Right lung (tissue), 2 donors: ENCODE measurements at regions not wholly inside any gene's neighbourhood (a gene's known extent, or its start where the extent isn't known, plus 50 kb on each side); places are given as distances from the start of the nearest gene placed in this dataset.

Source experiments
- DNase-seq, 2 donors: peaks; one replicate each; pipeline ENCODE4 v3.0.0-alpha.2; 2013

DNA sequence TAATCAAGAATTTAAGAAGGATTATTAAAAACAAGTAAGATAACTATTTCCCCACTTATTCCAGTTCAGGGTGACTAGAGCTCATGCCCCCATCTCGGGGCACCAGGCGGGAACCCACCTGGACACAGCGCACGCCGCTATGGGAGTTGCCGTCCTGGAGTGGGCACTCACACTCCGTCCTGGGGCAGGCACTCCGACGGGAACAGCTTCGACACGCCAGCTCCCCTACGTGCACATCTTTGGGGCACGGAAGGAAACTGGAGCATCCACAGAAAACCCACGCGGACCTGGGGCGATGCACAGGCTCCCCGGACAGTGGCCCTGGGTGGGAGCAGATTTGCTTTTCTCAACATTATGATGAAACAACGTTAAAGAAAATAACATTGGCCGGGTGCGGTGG lies 52.0 kb upstream of the GATA5 start:
- DNase-seq = no peak

DNA sequence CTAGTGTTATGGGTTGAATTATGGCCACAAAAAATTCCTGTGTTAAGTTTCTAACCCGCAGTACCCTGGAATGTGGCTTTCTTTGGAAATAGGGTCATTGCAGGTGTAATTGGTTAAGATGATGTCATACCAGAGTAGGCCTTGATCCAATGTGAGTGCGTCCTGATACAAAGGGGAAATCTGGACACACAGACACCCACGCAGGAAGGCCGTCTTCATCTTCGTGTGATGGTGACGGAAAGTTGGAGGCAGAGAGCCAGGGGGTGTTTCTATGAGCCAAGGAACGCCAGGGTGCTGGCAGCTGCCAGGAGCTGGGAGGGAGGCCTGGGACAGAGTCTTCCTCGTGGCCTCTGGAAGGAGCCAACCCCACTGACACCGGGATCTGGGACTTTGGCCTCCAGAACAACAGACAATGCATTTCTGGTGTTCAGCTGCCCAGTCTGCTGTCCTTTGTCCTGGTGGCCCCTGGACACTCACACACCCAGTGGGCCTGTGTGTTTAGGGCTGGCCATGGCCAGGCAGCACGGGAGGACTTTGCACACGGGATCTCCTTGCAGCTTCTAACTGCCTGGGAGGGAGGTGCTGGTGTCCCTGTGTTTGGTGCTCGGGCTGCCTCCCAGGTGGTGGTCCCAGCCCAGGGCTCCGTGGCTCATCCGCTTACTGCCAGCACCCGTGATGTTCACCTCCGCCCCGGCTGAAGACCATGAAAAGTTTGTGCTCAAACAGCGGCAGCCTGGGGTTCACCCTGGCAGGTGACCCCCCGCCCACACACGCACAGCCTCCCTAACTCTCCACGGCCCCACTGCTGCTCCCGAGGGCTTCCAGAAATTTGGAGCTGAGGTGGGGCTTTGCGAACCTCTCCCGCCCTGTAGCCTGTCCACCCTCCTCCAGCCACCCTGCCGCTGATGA lies 53.4 kb upstream of the GATA5 start:
- DNase-seq = no peak

DNA sequence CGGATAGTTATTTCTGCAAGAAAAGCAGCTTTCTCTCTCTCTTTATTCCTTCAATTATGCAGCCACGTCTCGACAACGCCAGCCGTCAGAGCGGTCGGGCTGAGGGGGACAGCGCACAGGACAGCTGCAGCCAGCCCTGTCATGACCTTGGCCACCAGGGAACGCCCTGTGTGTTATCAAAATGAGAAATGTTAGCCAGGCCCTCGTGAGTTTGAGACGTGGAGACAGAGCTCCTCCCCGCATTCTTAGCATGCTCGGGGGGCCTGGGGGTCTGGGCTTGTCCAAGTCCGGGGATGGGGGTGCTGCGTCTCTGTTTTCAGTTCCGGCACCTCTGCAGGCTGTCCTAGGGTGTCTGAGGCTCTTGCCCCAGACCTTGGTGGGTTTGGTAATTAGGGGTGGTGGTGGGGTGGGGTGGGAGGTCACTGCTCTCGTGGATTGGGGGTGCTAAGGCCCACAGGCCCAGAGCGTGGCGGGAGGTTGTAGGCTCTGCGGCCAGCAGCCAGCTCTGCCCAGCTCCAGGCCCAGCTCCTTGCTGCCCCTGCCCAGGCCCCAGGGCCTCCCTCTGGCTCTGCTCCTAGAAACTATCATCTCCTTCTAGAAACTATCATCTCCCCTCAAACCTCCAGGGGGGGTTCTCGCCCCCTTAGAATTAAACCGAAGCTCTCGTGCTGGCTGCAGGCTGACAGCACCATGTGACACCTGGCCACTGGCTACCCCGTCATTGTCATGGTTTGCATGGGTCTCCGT lies 54.3 kb upstream of the GATA5 start:
- no peak for DNase-seq

DNA sequence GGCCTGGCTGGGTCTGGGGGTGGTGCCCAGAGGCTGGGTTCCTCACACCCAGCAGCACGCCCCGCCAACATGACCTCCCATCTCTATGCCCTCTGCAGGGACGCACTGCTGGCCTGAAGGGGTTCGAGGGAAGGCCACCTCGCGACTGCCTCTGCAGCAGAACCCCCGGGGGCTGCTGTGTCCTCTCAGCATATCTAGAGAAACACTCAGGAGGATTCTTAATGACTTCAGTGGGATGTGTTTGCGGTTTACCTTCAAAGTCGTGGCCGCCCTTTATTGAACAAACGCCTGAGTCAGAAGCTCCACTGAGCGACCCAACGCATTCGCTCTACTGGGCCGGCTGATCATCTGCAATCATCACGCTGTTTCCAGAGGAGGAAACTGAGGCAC lies 54.8 kb upstream of the GATA5 start:
- DNase-seq = no peak

DNA sequence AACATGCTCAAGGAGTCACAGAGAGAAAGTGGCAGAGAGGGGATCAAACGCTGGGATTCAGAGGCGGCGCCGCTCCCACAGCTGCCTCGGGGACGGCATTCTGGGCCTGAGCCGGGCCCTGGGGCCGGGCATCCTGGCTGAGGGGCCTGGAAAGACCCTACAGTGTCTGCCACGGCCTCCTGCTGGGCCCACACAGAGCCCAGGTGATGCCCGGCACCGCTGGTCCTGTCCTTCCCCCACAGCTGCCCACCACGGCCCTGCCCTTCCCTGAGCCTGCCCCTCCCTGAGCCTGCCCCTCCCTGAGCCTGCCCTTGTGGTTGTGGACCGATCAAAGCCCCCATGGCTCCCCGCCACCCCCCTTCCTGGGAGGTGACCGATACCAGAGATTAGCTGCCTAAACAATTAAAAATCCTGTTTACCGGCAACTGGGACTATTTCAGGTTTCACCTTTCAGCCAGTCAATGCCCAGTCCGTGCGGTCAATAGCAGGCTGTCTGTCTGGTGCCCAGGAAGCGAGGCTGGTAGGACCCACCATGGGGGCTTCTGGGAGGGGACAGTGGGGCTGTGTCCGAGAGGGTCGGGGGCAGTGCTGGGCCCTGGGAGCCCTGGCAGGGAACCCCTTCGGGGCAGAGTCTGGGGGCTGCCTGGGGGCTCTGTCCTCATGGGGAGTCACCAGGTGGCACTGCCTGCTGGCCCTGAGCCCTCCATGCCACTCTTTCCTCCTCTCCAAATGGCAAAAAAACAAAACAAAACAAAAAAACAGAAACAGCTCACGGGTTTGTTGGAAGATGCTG lies 55.4 kb upstream of the GATA5 start:
- no peak for DNase-seq

DNA sequence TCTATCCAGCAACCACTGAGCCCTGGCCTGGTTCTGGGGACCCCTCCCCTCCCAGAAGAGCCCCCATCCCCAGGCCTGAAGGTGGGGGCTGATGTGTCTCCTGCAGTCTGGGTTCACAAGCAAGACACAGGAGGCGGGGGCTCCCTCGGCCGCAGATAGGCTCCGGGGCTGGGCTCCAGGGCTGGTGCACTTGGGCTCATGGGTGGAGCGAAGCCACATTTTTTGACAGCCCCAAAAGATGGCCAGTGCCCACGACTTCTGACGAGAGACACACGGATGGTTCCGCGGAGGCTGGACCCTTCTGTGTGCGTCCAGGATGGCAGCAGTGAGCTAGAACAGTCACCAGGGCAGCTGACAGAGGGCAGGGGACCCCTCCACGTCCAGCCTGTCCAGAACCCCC lies 57.1 kb upstream of the GATA5 start:
- no peak for DNase-seq

DNA sequence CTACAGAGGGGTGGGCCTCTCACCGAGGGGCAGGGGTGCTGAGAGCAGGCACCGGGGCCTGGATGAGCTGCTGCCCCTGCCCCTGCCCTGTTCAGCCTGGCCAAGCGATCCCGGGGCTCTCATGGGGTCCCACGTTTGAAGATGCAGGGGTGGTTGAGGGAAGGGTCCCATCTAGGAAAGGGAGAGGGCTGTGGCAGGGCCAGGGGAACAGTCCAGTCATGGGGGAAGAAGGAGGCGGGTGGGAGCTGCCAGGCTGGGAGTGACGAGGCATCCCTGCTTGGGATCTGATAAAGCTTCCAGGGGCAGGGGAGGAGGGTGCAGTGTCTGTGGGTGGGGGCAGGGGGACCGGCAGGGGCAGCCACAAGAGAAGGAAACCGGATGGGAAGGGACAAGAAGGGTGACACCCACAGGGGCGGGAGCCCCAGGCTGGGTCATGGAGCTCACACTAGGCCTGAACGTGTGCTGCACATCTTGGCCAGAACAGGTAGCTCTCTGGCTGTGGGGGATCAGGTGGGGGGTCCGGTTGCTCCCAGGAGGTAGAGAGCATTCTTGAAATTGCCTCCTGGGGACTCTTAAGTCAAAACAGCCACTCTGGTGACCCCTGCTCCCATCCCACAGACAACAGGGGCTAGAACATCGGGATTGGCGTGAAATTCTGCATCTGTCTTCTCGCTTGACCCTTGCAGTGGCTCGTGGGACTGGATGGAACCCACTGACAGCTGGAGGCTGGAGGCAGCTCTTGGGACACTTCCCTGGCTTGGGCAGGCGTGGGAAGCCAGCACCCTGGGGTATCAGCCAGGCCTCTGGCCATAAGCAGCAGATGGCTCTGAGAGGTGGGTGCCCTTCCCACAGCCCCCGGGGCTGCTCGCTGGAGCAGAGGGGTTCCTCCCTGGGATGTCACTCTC lies 58.0 kb upstream of the GATA5 start:
- no peak for DNase-seq

DNA sequence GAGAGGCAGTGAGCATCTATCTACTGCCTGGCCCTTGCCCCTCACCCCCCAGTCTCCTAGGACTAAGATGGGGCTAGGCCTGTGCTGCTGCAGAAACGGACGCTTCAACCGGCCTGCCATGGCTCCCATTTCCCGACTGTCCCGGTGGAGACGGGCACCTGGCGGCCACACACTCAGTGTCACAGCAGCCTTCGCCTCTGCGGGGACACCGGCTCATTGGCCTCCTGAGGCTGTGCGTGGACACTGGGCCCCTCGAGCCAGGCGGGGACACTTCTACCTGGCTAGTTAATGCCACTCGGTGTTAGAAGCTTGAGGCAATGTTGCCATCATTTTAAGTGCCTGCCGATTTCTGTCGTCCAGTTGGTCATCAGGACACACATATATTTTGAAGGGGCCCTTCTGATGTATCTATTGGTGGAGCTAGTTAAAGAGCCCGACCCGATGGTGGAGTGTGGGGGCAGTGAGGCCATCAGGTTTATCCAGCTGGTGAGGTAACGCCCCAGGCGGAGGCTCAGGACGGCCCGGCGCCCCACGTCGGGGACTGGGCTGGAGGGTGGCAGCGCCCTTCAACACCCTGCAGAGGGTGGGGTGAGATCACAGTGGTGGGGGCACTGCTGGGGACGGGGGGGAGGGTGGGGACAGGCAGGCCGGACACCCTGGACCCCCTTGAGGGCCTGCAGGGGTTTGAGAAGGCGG lies 58.9 kb upstream of the GATA5 start:
- DNase-seq = no peak

DNA sequence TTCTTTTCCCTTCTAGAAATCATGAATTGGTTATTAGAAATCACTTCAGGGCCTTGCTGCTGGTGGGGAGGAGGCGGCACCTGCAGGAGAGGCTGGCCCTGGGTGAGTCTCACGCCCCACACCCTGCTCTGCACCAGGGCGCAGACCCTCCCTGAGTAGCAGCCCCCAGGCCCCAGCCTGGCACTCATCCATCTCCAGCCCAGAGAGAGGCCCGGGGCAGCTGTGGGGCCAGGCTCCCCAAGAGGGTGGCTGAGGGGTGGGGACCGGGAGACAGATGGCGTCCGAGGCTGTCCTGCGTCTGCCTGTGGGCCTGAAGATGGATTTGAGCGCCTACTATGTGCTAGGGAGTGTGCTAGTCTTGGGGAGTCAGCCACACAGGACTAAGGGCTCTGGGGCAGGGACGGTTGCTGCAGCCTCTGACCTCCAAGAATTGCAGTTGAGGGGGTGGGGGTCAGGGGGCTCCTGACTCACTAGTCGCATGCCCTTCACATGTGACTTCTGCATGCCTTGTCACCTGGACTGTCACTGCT lies 59.6 kb upstream of the GATA5 start:
- no peak for DNase-seq

DNA sequence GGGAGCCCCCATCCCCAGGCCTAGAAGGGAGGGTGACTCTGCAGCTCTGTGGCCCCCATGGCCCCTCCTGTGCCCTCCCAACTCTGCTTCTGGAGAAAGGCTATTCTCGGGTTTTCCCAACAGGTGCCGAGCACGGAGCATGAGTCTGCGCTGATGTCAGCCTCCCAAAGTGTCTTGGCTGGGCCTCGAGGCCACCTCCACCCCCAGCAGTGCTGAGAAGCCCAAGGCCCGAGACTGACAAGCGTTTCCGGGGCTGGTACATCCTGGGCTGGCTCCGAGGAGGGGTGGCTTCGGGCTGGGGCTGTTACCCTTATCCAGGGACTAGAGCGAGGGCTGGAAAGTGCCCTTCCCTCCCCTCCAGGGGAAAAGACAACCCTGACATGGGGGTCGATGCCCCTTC lies 60.2 kb upstream of the GATA5 start:
- no peak for DNase-seq

DNA sequence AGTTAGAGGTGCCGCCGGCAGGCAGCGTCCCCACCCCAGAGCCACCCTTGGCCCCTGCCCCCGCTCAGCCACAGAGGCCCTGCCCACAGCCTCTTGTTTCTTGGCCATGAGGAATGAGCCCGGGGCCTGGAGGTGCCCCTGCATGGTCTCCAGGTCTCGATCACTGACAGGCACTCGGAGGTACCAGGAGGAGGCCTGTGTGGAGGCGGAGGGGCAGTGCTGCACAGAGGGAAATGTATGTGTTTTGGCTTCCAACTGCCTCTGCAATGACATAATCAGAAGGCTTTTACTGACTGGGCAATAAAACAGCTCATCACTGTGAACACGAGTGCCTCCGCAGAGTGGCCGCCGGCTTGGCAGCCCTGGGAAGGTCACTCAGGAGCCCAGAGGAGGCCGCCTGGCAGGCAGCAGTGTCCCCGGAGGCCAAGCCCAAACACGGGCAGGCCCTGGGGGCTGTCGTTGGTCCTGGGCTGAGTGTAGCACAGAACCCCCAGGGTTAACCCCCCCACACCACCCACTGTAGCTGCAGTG lies 61.1 kb upstream of the GATA5 start:
- DNase-seq = no peak

DNA sequence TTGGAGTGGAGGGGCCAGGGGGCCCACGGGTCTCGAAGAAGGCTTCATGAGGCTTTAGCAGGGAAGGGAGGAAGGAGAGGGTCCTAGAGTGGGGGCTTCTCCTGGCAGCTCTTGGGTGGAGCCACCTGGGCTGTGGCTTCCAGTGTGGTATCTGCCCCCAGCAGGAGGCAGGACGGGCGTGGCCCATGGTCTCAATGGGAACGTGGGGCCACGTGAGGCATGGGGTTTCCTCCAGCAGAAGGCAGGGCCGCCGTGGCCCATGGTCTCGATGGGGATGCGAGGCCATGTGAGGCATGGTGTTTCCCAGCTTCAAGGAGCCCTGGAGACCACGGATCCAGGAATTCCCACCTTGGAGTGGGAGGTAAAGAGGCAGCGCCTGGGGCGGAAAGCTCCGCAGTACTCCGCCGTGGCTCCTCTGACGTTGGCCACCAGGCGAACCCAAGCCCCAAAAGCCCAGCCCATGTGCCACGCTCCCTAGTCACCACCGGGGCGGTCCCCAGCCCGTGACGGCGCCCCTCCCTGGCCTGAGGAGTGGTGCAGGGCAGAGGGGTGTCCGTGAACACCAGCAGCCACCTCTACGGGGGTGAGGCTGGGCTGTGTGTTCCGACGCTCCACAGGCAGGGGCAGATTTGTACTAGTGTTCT lies 62.0 kb upstream of the GATA5 start:
- no peak for DNase-seq

DNA sequence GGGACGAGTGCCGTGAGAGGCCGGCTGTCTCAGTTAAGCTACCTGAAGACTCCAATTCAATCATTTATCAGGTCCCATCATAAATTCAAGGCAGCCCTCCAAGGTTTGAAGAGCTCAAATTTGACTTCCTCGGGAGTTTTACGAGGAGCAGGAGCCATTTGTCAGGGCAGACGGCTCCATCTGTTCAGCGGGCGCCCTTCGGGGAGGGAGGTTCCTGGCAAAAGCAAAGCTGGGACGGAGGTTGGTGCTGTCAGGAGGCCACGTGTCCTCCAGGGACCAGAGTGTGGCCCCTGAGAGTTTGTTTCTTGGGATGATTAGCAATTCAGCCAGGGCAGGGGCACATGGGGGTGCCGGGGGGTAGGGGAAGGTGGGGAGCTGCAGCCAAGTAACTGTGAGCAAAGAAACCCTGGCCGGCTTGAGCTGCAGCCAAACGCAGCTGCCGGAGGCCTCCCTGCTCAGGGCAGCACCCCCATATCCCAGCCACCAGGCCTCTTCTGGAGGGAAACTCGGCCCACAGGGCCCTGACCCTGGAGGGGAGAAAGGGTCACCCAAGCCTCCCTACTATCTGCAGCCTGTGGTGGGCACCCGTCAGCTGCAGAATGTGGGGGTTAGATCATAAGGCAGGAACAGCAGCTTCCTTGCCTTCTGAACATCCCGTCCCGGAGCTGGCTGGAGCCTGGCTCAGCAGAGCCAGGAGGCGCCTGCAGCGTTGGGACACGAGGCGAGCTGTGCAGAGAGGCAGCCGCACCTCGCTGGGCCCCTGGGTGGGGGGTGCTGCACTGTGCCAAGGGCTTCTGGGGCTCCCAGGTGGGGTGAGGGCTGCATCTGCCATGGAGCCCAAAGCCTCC lies 63.6 kb upstream of the GATA5 start:
- no peak for DNase-seq

DNA sequence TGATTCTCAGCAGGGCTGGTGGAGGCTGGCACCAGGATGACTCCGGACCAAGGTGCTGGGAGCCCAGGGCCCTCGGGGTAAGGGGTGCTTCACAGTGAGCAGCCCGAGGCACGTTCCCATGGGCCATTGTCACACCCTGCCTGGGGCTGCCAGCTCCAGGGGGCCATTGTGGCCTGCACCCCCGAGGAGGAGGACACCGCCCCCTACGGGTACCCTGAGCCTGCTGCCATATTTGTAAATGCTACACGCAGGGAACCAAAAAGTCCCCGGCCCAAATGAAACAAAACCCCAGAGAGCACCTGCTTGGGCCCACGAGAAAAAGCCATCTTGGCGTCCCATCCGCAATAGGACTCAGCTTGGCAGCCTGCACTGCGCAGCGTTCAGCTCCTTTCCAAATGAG lies 64.7 kb upstream of the GATA5 start:
- no peak for DNase-seq

DNA sequence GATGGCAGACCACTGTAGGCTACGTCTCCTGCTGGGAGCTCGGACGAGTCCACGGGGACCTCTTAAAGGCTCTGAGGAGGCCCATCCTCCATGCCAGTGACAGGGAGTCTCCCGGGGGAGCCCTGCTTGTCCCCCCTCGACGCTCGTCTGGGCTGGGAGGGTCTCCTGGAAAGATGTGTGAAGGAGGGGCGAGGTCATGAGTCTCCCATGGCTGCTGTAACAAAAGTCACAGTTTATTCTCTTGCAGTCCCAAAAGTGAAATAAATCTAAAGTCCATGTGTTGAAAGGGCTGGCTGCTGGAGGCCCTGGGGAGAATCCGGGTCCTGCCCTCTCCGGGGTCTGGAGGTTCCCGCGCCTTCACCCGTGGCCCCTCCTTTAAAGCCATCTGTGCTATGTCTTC lies 67.1 kb upstream of the GATA5 start:
- no peak for DNase-seq

DNA sequence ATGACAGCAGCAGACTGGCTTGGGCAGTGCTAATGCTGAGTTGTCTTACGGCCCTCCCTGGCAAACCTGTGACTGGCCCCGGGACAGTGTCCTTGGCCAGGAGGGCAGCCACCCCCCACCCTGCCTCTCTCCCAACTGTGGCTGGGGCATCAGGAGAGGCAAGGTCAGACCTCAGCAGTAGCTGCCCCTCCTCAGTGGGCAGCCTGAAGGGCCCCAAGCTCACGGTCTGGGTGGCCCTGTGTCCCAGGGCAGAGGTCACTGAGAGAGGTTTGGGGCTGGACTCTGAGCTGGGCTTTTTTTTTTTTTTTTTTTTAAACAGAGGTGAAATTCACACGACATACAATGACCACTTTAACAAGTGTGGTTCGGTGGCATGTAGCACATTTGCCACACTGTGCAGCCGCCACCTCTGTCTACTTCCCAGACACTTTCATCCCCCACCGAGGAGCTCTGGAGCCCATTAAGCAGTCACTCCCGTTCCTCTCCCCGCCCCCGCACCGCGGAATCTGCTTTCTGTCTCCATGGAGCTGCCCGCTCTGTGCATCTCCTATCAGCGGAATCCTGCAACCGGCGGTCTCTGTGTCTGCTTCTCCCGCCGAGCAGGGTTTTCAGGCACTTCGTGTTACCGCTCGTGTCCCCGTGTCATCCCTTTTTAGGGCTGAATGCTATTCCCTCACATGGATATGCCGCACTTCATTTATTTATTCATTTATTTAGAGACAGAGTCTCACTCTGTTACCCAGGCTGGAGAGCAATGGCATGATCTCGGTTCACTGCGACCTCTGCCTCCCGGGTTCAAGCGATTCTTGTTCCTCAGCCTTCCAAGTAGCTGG lies 67.9 kb upstream of the GATA5 start:
- no peak for DNase-seq

DNA sequence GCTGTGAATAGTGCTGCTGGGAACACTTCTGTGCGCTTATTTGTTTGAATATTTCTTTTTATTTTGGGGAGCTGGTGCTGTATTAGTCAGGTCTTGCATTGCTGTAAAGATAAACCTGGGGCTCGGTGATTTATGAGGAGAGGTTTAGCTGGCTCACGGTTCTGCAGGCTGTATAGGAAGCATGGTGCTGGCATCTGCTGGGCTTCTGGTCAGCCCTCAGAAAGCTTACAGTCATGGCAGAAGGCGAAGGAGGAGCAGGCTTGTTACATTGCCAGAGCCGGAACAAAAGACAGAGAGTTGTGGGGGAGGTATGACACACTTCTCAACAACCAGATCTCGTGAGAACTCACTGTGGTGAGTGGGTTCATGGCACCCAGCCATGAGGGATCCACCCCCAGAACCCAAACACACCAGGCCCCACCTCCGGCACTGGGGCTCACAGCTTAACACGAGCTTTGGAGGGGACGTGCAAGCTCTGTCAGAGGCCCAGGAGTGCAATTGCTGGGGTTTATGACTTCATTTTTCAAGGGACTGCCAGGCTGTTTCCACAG lies 68.8 kb upstream of the GATA5 start:
- no peak for DNase-seq
